ENCODE measurements at regions not wholly inside any gene's neighbourhood (a gene's known extent, or its start where the extent isn't known, plus 50 kb on each side); places are given as distances from the start of the nearest gene placed in this dataset.

DNA sequence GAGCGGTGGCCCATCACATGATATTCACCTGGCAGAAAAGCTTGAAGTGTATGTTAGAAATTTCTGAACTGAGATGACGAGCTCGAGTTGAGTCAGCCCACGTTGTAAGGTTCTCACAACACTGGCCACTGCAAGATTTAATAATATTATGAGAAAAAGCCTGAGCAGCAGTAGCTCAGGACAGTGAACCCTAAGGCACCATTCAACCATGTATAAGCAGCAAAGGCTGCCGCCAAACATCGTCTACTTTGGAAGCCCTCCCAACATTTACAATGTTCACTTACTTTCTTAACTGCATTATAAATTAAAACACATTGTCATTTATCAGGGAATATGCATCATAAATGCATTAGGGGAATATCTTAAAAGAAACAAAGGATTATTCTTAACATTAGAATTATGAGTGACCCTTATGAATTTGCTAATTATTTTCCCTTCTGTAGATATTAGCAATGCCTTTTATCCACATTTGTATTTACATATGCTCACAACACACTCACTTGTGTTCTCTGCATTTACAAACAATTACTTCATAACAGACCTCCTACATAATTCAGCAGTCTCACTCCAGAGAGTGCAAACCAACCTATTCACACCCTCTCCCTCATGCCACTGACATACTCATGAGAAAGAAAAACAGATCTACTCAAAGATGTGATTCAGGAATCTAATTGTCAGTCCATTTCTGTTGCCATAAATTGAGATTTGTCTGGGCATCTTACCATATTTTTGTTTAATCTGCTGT lies 57.7 kb upstream of the CARD18 start:
- H3K4me1 ChIP-seq, result no peaks in the 10 kb centered on the region
- TF ChIP-seq EP300 (IDR thresholded peaks at IDR 0.05), result no peak
- TF ChIP-seq, protein P1, sequence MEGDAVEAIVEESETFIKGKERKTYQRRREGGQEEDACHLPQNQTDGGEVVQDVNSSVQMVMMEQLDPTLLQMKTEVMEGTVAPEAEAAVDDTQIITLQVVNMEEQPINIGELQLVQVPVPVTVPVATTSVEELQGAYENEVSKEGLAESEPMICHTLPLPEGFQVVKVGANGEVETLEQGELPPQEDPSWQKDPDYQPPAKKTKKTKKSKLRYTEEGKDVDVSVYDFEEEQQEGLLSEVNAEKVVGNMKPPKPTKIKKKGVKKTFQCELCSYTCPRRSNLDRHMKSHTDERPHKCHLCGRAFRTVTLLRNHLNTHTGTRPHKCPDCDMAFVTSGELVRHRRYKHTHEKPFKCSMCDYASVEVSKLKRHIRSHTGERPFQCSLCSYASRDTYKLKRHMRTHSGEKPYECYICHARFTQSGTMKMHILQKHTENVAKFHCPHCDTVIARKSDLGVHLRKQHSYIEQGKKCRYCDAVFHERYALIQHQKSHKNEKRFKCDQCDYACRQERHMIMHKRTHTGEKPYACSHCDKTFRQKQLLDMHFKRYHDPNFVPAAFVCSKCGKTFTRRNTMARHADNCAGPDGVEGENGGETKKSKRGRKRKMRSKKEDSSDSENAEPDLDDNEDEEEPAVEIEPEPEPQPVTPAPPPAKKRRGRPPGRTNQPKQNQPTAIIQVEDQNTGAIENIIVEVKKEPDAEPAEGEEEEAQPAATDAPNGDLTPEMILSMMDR (IDR thresholded peaks at IDR 0.05), result no peak
- TF ChIP-seq POLR2AphosphoS5 (IDR thresholded peaks at IDR 0.05), result no peak
- TF ChIP-seq POLR2A (IDR thresholded peaks at IDR 0.05; ENCODE audit: low read depth), result no peak
- H3K27ac ChIP-seq (replicated peaks in 1 of 4), result no peak overlapping the region
- WGBS, result 86% methylated on average over 6 of the region's 6 CpGs
- intact Hi-C loops (cut with DNase I), result no loop called here
- no peaks in the 10 kb centered on the region for H3K27me3 ChIP-seq
- DNase-seq (ENCODE audit: extremely low spot score), result no peak
- no peaks in the 10 kb centered on the region for H3K36me3 ChIP-seq
- H3K9me3 ChIP-seq, result no peaks in the 10 kb centered on the region
- H3K4me3 ChIP-seq, result no peak overlapping the region

GRCh38 chr11:105193260-105193659 lies 53.7 kb upstream of the CARD18 start:
- H3K9me3 ChIP-seq, result no peaks in the 10 kb centered on the region
- TF ChIP-seq EP300 (IDR thresholded peaks at IDR 0.05) (no peak), POLR2AphosphoS5 (IDR thresholded peaks at IDR 0.05) (no peak), POLR2A (IDR thresholded peaks at IDR 0.05; ENCODE audit: low read depth) (no peak)
- TF ChIP-seq, protein P1 (IDR thresholded peaks at IDR 0.05), result no peak
- 78% methylated on average over 2 of the region's 2 CpGs for WGBS
- DNase-seq (ENCODE audit: extremely low spot score), result no peak
- no peak overlapping the region for H3K27ac ChIP-seq (replicated peaks in 1 of 4)
- intact Hi-C loops (cut with DNase I), result no loop called here
- no peak overlapping the region for H3K4me3 ChIP-seq
- no peaks in the 10 kb centered on the region for H3K4me1 ChIP-seq
- no peaks in the 10 kb centered on the region for H3K27me3 ChIP-seq
- H3K36me3 ChIP-seq, result no peaks in the 10 kb centered on the region

- TF ChIP-seq POLR2AphosphoS5 (IDR thresholded peaks at IDR 0.05), result no peak
- TF ChIP-seq, protein P1 (IDR thresholded peaks at IDR 0.05), result no peak
- no peak for TF ChIP-seq EP300 (IDR thresholded peaks at IDR 0.05)
- TF ChIP-seq POLR2A (IDR thresholded peaks at IDR 0.05; ENCODE audit: low read depth), result no peak
- Histone ChIP-seq H3K9me3 (no peaks in the 10 kb centered on the region), H3K4me1 (no peaks in the 10 kb centered on the region), H3K4me3 (no peak overlapping the region), H3K27me3 (no peaks in the 10 kb centered on the region), H3K27ac (replicated peaks in 1 of 4) (no peak overlapping the region), H3K36me3 (no peaks in the 10 kb centered on the region)
- intact Hi-C loops (cut with DNase I), result no loop called here
- DNase-seq (ENCODE audit: extremely low spot score), result no peak
These were observed 52.5 kb upstream of the CARD18 start for GRCh38 chr11:105192115-105192514.

DNA sequence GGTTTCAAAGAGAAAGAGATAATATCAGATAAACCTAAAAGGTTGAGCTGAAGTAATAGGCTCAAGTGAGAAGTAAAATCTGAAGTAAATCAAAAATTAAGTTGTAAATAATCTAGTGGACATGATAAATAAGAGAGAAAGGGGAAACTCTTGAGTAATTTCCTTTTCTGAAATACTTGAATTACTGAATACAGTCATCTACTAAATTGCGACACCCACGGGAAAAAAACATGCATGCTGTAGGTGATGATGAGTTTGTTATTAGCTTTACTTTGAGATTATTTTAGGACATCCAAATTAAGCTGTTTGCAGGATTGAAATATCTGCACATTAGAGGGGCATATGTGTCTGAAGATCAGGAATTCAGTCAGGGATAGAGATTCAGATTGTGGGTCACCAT lies 50.0 kb upstream of the CARD18 start:
- 80% methylated on average over 2 of the region's 2 CpGs for WGBS

More for the DNA sequence above, 50.0 kb upstream of the CARD18 start:
- Histone ChIP-seq H3K9me3 (no peaks in the 10 kb centered on the region), H3K4me3 (no peak overlapping the region), H3K4me1 (no peaks in the 10 kb centered on the region), H3K27ac (replicated peaks in 1 of 4) (no peak overlapping the region), H3K27me3 (no peaks in the 10 kb centered on the region), H3K36me3 (no peaks in the 10 kb centered on the region)
- TF ChIP-seq EP300 (IDR thresholded peaks at IDR 0.05) (no peak), POLR2AphosphoS5 (IDR thresholded peaks at IDR 0.05) (no peak), POLR2A (IDR thresholded peaks at IDR 0.05; ENCODE audit: low read depth) (no peak)
- TF ChIP-seq, protein P1 (IDR thresholded peaks at IDR 0.05), result no peak
- intact Hi-C loops (cut with DNase I), result no loop called here
- DNase-seq (ENCODE audit: extremely low spot score), result no peak

Small RNA genes lying in the stretch of these regions (small RNA-seq; reads per million reads assigned to genes)
- gene AP003181.1 (0 reads per million in 3 donors), gene RF00017 (0 reads per million in 3 donors)

All from esophagus muscularis mucosa (tissue), 4 donors.